ENCODE measurements at regions not wholly inside any gene's neighbourhood (a gene's known extent, or its start where the extent isn't known, plus 50 kb on each side); places are given as distances from the start of the nearest gene placed in this dataset.

DNA sequence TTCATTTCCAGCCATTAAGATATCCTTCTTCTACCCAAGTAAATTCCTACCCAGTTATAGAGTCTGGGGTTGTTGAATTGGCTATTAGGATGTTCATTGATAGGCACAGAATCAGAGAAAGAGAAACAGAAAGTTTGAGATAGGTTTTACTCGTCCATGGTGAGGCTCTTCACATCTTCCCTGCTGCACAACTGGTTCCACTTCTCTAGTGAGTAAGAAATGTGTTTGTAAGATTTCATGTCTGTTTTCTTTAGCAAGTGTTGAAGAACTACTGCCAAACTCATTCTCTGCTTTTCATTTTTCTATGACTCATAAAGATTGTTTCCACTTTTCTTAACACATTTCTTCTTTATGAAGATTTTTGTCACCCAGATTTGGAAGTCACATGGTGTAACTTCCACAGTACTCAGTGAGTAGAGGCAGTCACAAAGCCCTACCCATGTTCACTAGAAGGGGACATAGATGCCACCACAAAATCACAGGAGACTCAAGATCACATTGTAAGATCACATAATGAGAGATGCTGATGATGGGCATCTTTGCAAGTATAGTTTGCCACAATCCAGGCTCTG lies 152.3 kb downstream of the SNX7 start:
- Histone ChIP-seq H3K4me1 (ENCODE audit: control insufficient read depth, insufficient read depth, low read length) (no peaks in the 10 kb centered on the region), H3K9me3 (ENCODE audit: control insufficient read depth, low read length) (no peaks in the 10 kb centered on the region), H3K4me3 (ENCODE audit: low read length) (no peak overlapping the region), H3K27ac (ENCODE audit: low read length) (no peak overlapping the region), H3K27me3 (ENCODE audit: control insufficient read depth, insufficient read depth) (no peaks in the 10 kb centered on the region)
- ATAC-seq (no peak), DNase-seq (no peak)
- intact Hi-C loops (cut with DNase I), result no loop called here
- WGBS, result 48% methylated on average over 1 of the region's 1 CpG

DNA sequence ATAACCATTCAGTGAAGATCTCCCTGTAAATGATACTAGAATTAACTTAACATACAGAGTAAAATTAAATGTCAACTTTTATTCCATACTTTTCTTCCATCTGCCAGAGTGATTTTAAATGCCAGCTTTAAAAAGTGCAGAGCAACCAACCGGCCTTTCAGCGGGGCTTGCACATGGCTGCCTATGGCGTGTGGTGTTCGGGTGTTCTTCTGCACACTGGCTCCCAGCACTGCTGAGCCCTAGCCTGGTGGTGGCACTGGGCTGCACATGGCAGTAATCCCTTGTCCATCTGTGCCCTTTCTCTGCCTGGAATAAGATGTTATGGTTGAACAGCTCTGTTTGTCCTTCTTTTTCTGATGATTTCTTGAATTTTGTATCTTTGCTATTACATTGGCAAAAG lies 156.3 kb downstream of the SNX7 start:
- Histone ChIP-seq H3K27ac (ENCODE audit: low read length) (no peak overlapping the region), H3K4me1 (ENCODE audit: control insufficient read depth, insufficient read depth, low read length) (no peaks in the 10 kb centered on the region), H3K9me3 (ENCODE audit: control insufficient read depth, low read length) (no peaks in the 10 kb centered on the region), H3K4me3 (ENCODE audit: low read length) (no peak overlapping the region), H3K27me3 (ENCODE audit: control insufficient read depth, insufficient read depth) (no peaks in the 10 kb centered on the region)
- no peak for ATAC-seq
- intact Hi-C loops (cut with DNase I), result no loop called here
- peak in 1 of 3 donors; percentile 10 for DNase-seq
- 88% methylated on average over 4 of the region's 4 CpGs for WGBS

DNA sequence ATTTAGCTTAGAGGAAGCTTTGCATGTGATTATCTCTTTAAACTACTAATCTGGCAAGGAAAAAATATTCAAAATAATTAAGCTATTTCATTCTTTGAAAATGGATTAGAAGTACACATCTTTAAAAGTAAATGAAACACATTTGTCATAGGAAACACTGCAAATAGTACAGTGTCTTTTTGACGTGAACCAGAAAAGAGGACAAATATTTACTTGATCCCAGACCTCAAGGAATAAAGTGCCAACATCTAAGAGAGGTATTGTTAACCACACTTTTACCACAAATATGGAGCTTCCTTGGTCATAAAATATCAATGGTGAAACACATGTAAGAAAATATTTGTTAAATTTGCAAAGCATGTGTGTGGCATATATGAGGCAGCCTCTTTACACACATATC lies 159.9 kb downstream of the SNX7 start:
- intact Hi-C loops (cut with DNase I), result no loop called here
- 84% methylated on average over 1 of the region's 1 CpG for WGBS
- H3K4me1 ChIP-seq (ENCODE audit: control insufficient read depth, insufficient read depth, low read length), result no peaks in the 10 kb centered on the region
- DNase-seq (no peak), ATAC-seq (no peak)
- no peak overlapping the region for H3K4me3 ChIP-seq (ENCODE audit: low read length)
- no peaks in the 10 kb centered on the region for H3K27me3 ChIP-seq (ENCODE audit: control insufficient read depth, insufficient read depth)
- H3K27ac ChIP-seq (ENCODE audit: low read length), result no peak overlapping the region
- H3K9me3 ChIP-seq (ENCODE audit: control insufficient read depth, low read length), result no peaks in the 10 kb centered on the region

DNA sequence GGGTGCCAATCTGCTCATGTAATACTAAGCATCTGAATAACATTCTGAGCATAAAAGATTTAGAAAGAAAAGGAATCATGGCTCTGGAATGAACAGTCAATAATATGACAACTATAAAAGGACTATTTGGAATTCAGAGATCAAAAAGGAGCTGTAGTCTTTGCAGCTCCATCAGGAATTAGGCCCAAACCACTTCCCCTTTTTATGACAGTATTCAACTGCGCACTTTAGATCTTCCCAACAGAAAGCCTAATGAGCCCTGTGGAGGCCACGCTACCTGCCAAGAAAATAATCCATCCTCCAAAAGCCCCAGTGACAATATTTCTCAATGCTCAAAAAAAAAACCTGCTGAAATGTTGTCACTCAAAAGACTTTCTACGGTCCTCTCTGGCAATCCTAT lies 163.2 kb downstream of the SNX7 start:
- Histone ChIP-seq H3K4me1 (ENCODE audit: control insufficient read depth, insufficient read depth, low read length) (no peaks in the 10 kb centered on the region), H3K27me3 (ENCODE audit: control insufficient read depth, insufficient read depth) (no peaks in the 10 kb centered on the region), H3K9me3 (ENCODE audit: control insufficient read depth, low read length) (no peaks in the 10 kb centered on the region), H3K4me3 (ENCODE audit: low read length) (no peak overlapping the region), H3K27ac (ENCODE audit: low read length) (no peak overlapping the region)
- 79% methylated on average over 3 of the region's 3 CpGs for whole genome bisulfite sequencing
- no peak for ATAC-seq
- intact Hi-C loops (cut with DNase I), result no loop called here
- no peak for DNase-seq

- H3K4me1 ChIP-seq (ENCODE audit: control insufficient read depth, insufficient read depth, low read length), result no peaks in the 10 kb centered on the region
- H3K9me3 ChIP-seq (ENCODE audit: control insufficient read depth, low read length), result no peaks in the 10 kb centered on the region
- intact Hi-C loops (cut with DNase I), result no loop called here
- H3K4me3 ChIP-seq (ENCODE audit: low read length), result no peak overlapping the region
- H3K27ac ChIP-seq (ENCODE audit: low read length), result no peak overlapping the region
- no peak for DNase-seq
- ATAC-seq, result no peak
- no peaks in the 10 kb centered on the region for H3K27me3 ChIP-seq (ENCODE audit: control insufficient read depth, insufficient read depth)
These were observed 165.5 kb downstream of the SNX7 start for GRCh38 chr1:98827041-98827440.

DNA sequence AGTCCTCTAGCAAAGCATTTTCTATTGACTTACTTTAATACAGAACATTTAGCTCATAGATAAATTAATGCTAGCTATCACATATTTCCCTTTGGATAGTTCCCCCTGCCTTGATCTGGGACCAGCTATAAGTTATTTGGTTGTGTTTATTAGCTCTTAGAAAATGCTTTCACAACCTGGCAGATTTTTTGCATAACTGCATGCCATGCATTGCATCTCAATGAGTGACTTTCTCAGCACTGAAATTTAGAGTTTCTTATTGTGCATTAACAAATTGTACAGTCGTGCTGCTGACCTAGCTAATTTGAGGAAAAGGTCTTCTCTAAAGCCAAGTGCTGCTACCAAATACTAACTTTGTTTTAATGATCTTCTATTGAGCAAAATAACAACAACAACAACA lies 164.8 kb downstream of the PLPPR5 start:
- WGBS, result 55% methylated on average over 1 of the region's 1 CpG
- intact Hi-C loops (cut with DNase I), result no loop called here
- DNase-seq, result no peak
- Histone ChIP-seq H3K9me3 (ENCODE audit: control insufficient read depth, low read length) (no peaks in the 10 kb centered on the region), H3K4me1 (ENCODE audit: control insufficient read depth, insufficient read depth, low read length) (no peaks in the 10 kb centered on the region), H3K27me3 (ENCODE audit: control insufficient read depth, insufficient read depth) (no peaks in the 10 kb centered on the region), H3K4me3 (ENCODE audit: low read length) (no peak overlapping the region), H3K27ac (ENCODE audit: low read length) (no peak overlapping the region)
- ATAC-seq, result no peak
